RWPE2 (cell line): ENCODE measurements at regions not wholly inside any gene's neighbourhood (a gene's known extent, or its start where the extent isn't known, plus 50 kb on each side); places are given as distances from the start of the nearest gene placed in this dataset.

Experiments
- ATAC-seq: fragments of 200-7000 bp; cut with Tn5 transposase; 3 replicates; pipeline ENCODE4 v1.9.1; 2021; ENCODE audit warnings: low read depth
- DNase-seq: peaks from one replicate; pipeline ENCODE4 v3.0.0-alpha.2; 2020; ENCODE audit warnings: low spot score
- H3K27ac ChIP-seq: fragments of 450-650 bp; 2 replicates; pipeline ENCODE4 v1.5.1; 2017; ENCODE audit warnings: mild to moderate bottlenecking; ENCODE audit not compliant: poor library complexity, severe bottlenecking
- H3K27me3 ChIP-seq: fragments of 250-450 bp; sonication (Bioruptor Pico); 2 replicates; pipeline ENCODE4 v1.5.1; 2021; ENCODE audit warnings: mild to moderate bottlenecking, moderate library complexity; ENCODE audit not compliant: insufficient read depth, poor library complexity, severe bottlenecking
- H3K36me3 ChIP-seq: fragments of 250-450 bp; sonication (Bioruptor Pico); 2 replicates; pipeline ENCODE4 v1.5.1; 2020; ENCODE audit warnings: low read depth, mild to moderate bottlenecking, moderate library complexity
- H3K4me1 ChIP-seq: fragments of 250-450 bp; sonication (Bioruptor Pico); 2 replicates; pipeline ENCODE4 v1.5.1; 2021; ENCODE audit warnings: mild to moderate bottlenecking, moderate library complexity; ENCODE audit not compliant: insufficient read depth, poor library complexity, severe bottlenecking
- H3K4me3 ChIP-seq: fragments of 250-450 bp; sonication (Bioruptor Pico); 2 replicates; pipeline ENCODE4 v1.5.1; 2021; ENCODE audit warnings: mild to moderate bottlenecking, moderate library complexity; ENCODE audit not compliant: severe bottlenecking
- H3K9me3 ChIP-seq: fragments of 250-450 bp; sonication (Bioruptor Pico); 2 replicates; pipeline ENCODE4 v1.5.1; 2021; ENCODE audit warnings: mild to moderate bottlenecking, moderate library complexity; ENCODE audit not compliant: severe bottlenecking
- CTCF ChIP-seq: fragments of 450-650 bp; IDR thresholded peaks from one replicate; pipeline ENCODE4 v1.5.1; 2017; ENCODE audit warnings: mild to moderate bottlenecking, moderate library complexity; ENCODE audit not compliant: poor library complexity, severe bottlenecking

DNA sequence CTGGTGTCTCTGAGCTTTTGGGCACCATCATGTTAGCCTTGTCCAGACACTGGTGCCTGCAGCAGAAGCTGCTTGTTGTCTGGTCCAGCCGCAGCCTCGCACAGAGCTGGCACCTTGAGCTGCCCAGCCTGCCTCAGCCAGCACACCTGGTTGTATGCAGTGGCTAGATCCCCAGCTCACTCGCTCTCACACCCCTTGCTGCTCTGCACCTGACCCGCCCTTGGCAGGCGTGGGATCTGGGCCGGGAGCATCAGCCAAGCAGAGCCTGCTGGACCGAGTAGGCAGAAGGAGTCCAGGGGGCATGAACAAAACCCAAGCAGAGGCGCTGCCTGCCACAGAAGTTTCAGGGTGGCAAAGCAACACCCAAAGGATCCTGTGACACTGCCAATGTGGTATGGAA is 79.7 kb upstream of the ITGB1 start:
- H3K4me1 ChIP-seq = peaks cover 7% of the 10 kb centered on the region
- TF ChIP-seq CTCF = no peak
- no peaks in the 10 kb centered on the region for H3K9me3 ChIP-seq
- no peak overlapping the region for H3K4me3 ChIP-seq
- no peak for ATAC-seq
- no peaks in the 10 kb centered on the region; the same call in 1 of the 2 replicates for H3K36me3 ChIP-seq
- H3K27ac ChIP-seq = no peak overlapping the region
- DNase-seq = no peak
- H3K27me3 ChIP-seq = no peaks in the 10 kb centered on the region

DNA sequence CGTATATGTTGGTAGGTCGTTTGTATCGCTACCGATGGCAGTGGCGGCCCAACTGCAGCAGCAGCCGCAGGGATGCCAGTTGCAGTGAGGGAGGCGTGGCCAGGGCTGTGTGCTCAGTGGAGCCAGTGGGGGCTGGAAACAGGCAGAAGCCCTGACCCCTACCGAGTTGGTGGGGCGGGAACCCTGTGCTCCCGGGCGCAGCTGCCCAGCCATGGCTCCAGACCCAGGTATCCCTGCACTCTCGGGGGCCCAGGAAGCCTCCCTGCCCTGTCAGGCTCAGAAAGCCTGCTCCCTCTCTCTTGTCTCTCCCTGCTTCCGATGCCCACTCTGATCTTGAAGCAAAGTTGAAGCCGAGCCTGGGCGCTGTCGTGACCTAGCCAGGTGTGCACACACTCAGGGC is 78.6 kb upstream of the ITGB1 start:
- Histone ChIP-seq H3K9me3 (no peaks in the 10 kb centered on the region), H3K27ac (no peak overlapping the region), H3K27me3 (no peaks in the 10 kb centered on the region), H3K36me3 (no peaks in the 10 kb centered on the region; the same call in 1 of the 2 replicates), H3K4me1 (peaks cover 16% of the 10 kb centered on the region), H3K4me3 (no peak overlapping the region)
- ATAC-seq (no peak), DNase-seq (no peak)
- no peak for TF ChIP-seq CTCF

GRCh38 chr10:33035411-33035810 is 77.4 kb upstream of the ITGB1 start:
- Histone ChIP-seq H3K27me3 (no peaks in the 10 kb centered on the region), H3K4me1 (peaks cover 17% of the 10 kb centered on the region), H3K27ac (no peak overlapping the region), H3K4me3 (no peak overlapping the region), H3K9me3 (no peaks in the 10 kb centered on the region), H3K36me3 (no peaks in the 10 kb centered on the region; the same call in 1 of the 2 replicates)
- no peak for DNase-seq
- ATAC-seq = no peak
- no peak for TF ChIP-seq CTCF

DNA sequence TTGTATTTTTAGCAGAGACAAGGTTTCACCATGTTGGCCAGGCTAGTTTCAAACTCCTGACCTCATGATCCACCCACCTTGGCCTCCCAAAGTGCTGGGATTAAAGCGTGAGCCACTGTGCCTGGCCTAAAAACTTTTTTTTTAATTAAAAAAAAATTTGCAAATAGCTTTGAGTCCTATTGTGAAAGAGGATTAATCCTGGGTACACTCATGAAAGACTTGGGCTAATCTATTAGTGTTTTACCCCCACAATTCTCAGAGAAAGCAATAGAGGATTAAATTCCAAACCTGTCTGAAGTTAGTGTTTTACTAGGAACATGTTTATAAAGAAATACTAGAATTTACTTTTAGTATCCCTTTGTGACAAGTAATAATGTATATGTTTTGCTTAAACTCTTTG is 76.9 kb upstream of the ITGB1 start:
- H3K36me3 ChIP-seq = no peaks in the 10 kb centered on the region
- DNase-seq = no peak
- no peak for TF ChIP-seq CTCF
- no peak for ATAC-seq
- H3K27ac ChIP-seq = no peak overlapping the region
- H3K9me3 ChIP-seq = no peaks in the 10 kb centered on the region
- H3K4me3 ChIP-seq = no peak overlapping the region
- no peaks in the 10 kb centered on the region for H3K27me3 ChIP-seq
- H3K4me1 ChIP-seq = peaks cover 17% of the 10 kb centered on the region

DNA sequence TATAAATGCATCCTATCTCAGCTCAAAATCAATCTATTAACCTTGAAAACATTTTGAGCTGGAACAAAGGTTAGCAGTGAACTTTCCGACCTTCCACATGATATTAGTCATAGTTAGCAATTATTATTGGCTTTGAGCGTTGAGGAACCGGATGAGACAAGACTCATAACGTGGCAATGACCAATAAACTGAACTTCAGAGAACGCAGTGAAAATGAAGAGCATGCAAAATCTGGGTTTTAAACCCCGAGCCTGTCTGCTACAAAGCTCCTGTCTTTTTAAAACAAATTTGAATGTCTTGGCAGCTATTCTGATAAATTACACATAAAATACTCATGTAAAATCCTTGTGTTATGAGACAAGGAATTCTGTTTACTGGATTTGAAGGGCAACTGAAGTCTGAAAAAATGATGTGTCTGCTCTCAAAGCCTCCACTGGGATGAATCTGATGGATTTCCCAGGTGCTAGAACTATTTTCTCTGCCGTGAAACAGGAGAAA is 74.7 kb upstream of the ITGB1 start:
- Histone ChIP-seq H3K4me1 (peaks cover 19% of the 10 kb centered on the region), H3K27ac (peak overlapping the region; percentile 95), H3K27me3 (no peaks in the 10 kb centered on the region), H3K4me3 (no peak overlapping the region), H3K36me3 (no peaks in the 10 kb centered on the region), H3K9me3 (no peaks in the 10 kb centered on the region)
- no peak for DNase-seq
- no peak for TF ChIP-seq CTCF
- ATAC-seq = peak; percentile 93
